Stimulated activated CD4-positive, alpha-beta T cell treated with anti-CD3 and anti-CD28 coated beads, Interleukin-1b, Interleukin-23, amount 100 ng/mL, for 4 hours (primary cell): ENCODE measurements at regions not wholly inside any gene's neighbourhood (a gene's known extent, or its start where the extent isn't known, plus 50 kb on each side); places are given as distances from the start of the nearest gene placed in this dataset.
"Not testable (repeated sequence)": the region's sequence is repeated elsewhere in the genome, so short reads cannot be mapped to it uniquely, and the experiment has no call there.

Experiments used
- DNase-seq, 2 donors: peaks; one replicate each; pipeline ENCODE4 v3.0.0-alpha.2; 2020; ENCODE audit warnings: low read depth in 2 of 2

DNA sequence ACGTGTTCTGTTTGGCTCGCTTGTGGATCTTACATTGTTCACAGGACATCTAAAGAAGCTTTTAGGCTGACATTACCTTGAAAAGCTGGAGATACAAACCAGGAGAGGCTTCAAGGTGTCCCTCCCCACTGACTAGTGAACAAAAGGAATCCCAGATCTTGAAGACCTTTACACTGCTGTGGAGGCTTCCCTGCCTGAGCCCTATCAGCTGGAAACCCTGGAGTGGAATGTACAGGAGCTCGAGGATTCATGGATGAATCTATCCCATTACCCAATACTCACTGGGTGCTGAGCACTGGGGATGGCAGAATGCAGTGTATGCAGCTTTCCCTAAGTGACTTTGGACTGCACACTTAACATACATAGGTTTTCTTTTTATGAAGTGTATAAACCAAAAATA, 82.3 kb upstream of the MFGE8 start:
- DNase-seq, result no peak

DNA sequence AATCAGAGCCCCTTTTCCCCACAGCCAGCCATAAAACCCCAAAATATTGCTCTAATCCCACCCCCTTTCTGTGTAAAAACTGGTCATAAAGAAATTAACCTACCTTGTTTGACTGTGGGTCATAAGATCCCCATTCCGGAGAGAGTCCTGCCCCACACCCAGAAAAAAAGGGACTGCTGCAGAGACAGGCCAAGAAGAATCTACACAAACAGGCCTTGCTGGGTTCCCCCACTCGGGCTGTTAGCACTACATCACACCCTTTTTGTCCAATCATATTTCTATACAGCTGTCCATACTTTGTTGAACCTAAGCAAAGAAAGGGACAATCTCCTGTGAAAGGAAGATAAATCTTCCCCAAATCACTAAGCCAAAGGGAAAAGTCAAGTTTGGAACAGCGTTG, 84.4 kb upstream of the MFGE8 start:
- DNase-seq, result no peak

DNA sequence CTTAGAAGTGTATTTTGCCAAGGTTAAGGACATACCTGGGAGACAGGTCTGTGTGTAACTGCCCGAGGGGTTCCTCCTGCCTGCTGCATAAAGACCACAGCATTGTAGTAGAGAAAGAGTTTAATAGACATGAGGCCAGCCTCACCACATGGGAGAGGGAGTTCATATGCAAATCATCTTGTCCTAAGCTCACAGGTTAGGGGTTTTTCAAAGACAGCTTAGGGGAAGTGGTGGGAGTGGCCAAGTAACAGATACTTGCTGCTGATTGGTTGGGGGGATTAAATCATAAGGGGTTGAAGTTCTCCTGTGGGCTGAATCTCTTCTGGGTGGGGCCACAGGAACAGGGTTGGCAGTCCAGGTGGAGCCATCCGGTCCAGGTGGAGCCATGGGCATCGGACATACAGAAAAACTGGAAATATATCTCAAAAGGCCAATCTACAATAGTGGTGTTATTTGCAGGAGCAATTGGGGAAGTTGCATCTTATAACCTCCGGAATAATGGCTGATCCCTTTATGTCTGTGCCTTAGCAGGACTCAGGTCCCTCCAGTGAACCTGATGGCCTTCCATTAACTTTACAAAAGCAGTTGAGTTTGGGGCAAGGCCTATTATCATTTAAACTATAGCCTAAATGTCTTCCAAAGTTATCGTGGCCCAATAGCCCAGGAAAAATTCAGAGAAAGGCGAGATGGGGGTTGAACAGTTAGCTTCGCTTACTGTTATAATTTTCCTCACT, 86.0 kb upstream of the MFGE8 start:
- DNase-seq, result no peak

DNA sequence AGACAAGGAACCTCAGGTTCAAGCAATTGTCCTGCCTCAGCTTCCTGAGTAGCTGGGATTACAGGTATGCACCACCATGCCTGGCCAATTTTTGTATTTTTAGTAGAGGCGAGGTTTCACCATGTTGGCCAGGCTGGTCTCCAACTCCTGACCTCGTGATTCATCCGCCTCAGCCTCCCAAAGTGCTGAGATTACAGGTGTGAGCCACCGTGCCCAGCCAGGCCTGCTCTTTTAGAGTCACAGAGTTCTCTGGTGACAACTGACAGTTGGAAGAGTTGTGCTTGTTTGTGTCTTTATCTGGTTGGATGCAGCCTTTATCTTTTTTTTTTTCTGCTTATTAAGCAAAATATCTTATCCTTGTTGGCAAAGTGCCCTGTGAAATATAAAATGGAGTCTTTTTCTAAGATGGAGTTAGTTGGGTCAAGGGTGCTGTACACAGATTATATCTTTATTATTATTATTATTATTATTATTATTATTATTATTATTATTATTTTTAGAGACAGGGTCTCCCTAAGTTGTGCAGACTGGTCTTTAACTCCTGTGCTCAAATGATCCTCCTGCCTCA, 86.5 kb upstream of the ABHD2 start:
- not testable (repeated sequence) for DNase-seq

DNA sequence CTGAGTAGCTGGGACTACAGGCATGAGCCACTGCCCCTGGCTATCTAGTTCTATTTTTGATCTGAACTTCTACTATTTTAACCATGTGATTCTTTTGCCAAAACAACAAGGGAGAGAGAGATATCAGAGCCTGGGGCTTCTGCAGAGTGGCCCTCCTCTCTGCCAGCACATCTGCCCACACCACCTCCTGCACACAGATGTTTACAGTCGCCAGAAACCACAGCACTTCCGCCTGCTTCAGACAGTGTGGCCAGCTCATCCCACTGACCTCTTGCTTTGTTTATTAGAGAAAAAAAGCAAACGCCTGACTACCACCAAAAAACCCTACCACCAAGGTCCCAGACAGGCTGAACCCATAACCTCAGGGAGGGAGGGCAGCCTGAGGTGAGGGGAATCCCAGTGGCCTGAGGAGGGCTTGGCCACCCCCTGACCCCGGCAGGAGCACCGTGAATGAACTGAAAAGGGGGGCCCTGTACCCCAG, 85.9 kb upstream of the ABHD2 start:
- DNase-seq, result no peak

DNA sequence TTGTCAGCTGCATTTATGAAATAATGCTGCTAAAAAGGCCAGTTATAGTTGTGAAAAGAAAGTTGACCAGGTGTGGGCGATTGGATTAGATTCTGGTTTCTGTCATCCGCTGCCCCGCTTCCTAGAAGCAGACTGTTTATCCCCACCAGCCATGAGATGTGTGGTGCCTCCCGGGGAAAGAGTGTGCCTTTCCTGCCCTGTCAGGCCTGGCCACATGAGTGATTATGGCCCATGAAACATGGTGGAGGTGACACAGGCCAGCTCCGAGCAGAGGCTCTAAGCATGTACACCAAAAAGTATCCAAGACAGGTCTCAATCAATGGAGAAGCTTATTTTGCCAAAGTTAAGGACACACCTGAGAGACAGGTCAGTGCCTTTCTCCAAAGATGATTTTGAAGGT, 85.4 kb upstream of the ABHD2 start:
- no peak for DNase-seq

DNA sequence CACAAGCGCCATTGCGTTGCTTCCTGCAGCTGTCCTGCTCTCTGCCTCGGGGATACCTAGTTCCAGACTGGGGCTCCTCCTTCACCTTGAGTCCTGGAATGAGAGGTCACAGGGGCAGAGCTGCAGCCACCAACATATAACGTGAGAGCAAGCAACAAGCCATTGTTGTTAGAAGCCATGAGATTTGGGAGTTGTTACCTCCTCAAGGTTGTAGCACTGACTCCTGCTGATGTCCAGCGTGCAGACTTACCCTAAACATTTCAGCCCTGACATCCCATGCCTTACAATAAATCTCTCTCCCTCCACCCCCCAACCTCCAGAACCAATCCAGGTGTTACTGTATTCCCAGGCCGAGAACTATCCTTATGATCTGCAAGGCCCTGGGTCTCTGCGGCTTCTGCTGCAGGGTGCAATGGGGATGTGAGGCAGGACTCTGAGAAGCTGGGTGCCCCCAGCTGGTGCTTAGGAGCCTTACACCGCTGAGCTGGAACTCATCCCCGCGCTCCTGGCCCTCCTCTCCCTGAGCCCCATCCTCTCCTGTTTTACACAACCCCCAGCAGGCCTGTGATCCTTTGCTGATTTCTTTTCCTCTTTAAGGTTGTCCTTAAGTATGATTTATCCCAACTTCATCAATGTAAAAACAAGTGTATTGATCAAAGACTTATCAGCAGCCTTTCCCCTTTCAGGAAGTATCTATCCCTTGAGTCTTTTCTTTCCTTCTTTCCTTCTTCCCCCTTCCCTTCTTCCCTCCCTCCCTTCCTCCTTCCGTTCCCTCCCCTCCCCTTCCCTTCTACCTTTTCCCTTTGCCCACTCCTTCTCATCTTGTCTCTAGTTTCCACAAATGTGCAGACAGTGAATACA, 84.2 kb upstream of the ABHD2 start:
- DNase-seq, result peak in 1 of 2 donors; percentile 3

DNA sequence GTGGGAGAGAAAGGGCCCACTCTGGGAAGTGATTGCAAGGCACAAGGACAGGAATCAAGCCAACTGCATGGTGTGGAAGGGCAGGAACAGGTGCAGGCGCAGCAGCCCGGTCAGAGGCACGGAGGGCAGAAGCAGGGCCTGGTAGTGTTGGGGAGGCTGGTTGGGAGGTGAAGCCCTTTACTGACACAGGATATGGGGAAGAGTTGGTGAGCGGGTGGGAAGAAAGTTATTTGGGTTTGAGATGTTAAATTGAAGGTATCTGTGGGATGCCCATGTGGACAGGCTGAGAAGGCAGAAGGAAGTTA, 83.6 kb upstream of the ABHD2 start:
- DNase-seq, result no peak

DNA sequence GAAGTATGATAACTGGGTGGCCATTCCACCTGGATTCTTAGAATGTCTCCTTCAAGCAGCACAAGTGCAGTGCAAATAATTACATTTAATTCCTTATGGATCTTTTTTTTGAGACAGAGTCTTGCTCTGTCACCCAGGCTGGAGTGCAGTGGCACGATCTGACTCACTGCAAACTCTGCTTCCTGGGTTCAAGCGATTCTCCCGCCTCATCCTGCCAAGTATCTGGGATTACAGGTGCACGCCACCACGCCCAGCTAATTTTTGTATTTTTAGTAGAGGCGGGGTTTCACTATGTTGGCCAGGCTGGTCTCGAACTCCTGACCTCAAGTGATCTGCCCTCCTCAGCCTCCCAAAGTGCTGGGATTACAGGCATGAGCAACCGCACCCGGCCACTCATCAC, 80.7 kb upstream of the ABHD2 start:
- DNase-seq, result not testable (repeated sequence)

DNA sequence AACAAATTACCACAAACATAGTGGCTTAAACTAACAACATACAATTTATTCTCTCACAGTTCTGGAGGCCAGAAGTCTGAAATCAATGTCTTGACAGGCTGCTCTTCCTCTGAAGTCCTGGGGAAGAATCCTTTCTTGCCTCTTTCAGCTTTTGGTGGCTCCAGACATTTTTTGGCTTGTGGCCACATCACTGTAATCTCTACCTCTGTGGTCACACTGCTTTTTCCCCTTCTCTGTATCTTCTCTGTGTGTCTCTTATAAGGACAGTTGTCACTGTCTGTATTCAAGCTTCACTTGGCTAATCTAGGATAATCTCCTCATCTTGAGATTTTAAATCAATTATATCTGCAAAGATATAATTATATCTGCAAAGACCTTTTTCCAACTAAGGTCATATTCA, 80.3 kb upstream of the ABHD2 start:
- no peak for DNase-seq

DNA sequence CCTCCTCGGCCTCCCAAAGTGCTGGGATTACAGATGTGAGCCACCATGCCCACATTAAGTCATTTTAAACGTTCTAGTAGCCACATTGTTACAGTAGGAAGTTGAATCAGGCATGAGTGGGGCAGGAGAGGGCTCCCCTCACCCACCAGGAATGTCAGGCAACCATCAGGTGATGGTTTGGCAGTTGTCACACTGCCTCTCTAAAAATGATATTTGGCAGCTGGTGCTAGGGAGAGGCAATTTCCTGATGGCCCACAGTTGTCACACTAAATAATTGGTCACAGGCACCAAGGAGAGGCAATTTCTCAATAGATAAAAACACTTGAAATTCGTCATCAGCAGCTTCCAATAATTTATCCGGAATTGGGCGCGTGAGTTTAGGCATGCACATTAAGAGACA, 79.2 kb upstream of the ABHD2 start:
- DNase-seq, result no peak

DNA sequence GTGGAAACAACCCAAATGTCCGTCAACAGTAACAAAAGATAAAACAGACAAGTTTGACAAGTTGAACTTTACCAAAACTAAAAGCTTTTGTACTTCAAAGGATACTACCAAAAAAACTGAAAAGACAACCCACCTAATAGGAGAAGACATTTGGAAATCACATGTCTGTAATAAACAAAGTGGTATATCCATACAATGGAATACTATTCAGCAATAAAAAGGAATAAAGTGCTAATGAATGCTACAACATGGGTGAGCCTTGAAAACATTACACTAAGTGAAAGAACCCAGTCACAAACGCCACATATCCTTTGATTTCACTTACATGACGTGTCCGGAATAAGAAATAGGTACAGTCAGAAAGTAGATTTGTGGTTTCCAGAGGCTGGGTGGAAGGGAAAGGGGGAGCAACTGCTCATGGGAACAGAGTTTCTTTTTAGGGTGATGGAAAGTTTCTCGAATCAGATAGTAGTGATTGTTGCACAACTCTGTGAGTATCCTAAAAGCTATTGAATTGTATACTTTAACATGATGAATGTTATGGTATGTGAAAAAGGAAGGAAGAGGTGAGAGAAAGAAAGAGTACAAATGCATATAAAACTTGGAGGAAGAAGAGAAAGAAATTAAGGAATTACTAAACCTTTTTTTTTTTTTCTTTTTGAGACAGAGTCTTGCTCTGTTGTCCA, 72.7 kb upstream of the ABHD2 start:
- DNase-seq, result no peak

DNA sequence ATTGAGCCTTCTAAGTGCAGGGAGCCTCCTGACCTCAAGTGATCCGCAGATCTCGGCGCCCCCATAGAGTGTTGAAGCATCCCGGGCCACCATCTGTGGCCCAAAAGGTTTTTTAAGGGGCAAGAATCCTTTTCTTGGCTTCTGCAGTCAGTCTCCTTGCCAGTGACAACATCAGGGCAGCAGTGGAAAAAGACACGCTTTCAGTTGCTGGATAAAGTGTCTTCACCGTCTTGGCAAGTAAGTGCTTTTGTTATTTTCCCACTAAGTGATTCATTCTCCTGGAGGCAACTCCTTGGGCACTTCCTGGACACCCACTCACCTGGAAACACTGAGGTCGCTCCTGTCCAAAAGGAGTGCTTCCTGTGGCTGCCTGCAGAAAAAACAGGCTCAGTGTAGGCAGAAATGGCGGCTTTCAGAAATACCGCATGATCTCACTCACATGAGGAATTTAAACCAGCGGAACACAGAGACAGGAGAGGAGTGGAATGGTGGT, 71.7 kb upstream of the ABHD2 start:
- DNase-seq, result no peak

DNA sequence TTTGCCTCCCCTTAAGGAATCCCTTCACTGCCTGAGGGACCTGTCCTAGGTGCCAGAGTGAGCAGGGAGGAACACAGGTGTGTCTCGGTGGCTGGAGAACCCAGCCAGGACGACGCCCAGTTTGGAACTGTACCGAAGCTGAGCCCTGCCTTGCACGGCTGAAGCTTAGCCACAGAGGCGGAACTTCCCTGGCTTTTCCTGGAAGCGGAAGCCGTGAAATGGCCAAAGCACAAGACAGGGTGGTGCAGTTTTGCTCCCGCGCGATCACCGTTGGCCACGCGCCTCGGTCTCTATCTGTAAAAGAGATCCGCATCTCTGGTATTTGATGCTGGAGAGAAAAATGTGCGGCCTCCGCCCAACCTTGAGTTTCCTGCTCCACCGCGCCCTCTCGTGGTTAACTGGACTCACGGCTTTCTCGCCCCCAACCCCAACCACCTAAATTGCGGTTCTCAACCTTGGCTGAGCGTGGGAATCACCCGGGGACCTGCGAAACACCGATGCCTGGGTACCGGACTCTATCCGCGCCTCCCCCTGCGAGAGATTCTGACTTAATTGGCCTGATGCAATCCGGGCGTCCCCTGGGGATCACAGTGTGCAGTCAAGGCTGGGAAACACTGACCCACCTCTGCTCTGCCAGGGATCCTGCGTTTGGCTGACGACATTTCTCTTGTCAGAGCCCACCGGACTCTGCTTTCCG, 70.7 kb upstream of the ABHD2 start:
- peak; percentile 81 to 87 for DNase-seq

DNA sequence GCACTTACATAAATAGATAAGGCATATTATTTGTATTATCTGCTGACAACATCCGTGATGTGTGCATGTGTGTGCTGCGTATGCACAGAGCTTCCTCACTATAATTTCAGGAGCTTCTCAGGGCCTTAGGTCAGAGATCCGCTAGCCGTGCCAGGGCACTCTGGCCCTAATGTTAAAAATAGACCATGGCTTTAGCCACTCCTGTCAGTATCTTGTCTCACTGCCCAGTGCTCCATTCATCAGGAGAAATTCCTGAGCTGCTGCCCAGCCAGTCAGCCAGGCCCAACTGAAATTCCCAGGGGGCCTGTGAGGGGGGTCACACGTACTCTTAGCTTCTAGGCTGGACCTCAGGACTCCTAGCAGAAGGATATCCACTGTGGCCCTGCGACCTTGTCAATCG, 70.0 kb upstream of the ABHD2 start:
- no peak for DNase-seq

DNA sequence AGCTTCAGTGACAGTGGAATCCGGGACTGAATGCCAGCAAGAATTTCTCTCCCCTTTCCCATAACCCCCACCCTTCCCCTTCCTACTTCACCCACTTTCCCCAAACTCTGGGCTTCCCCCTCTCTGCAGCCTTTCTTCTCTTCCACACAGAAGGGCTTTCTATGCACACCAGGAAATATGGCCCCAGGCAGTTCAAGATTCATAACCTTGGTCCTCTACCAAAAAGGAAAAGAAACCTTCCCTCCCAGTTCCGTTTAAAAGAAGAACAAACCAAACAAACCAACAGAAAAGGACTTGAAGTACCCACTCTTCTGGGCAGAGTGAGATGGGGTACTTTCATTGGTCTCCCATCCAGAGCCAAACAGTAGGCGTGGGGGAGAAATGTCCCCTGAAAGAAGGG, 68.8 kb upstream of the ABHD2 start:
- no peak for DNase-seq

DNA sequence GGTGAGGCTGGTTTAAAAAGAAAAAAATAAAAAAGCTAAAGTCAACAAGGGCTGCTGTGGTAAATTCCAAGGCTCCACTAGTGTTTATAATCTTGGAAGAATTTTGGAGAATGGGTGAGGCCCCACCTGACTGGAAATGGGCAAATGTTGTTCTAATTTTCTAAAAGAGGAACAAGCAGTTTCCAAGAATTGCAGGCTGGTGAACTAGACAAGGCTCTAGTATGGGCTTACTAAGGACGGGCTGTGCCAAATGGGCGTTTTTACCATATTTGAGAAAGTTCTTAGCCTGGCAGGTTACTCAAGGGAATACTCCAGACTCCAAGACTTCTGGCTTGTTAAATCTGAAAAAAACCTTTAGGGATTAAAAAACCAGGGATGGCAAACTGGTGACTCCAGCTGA, 67.0 kb upstream of the ABHD2 start:
- no peak for DNase-seq

DNA sequence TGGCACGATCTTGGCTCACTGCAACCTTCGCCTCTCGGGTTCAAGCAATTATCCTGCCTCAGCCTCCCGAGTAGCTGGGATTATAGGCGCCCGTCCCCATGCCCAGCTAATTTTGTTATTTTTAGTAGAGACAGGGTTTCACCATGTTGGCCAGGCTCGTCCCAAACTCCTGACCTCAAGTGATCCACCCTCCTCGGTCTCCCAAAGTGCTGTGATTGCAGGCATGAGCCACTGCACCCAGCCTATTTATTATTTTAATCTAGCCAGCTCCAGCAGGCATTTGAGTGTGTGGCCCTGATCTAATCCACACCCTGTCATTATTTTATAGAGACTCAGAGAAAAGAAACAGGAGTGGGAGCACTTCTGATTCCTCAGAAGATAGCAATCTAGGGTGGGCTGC, 66.4 kb upstream of the ABHD2 start:
- not testable (repeated sequence) for DNase-seq

DNA sequence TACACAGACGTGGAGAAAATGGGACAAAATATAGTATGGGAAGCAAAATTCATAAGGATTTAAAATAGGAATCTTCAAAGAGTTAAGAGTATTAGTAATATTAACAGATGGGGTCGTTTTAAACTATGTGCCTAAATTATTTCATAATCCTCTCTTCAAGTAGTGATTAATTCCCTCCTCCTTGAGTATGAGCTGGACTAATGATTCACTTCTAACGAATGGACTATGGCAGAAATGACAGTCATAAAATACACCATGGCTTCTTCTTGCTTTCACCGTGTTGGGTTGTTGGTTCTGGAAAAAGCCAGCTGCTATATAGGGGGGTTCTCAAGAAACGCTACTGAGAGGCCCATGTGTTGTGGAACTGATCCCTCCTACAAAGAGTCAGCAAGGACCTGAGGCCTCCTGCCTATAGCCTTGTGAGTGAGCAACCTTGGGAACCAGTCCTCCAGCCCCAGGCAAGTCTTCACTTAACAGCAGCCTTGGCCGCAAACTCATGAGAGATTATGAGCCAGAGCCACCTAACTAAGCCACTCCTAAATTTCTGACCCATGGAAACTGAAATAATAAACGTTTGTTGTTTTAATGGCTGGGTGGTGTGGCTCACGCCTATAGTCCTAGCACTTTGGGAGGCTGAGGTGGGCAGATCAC, 64.8 kb upstream of the ABHD2 start:
- no peak for DNase-seq

DNA sequence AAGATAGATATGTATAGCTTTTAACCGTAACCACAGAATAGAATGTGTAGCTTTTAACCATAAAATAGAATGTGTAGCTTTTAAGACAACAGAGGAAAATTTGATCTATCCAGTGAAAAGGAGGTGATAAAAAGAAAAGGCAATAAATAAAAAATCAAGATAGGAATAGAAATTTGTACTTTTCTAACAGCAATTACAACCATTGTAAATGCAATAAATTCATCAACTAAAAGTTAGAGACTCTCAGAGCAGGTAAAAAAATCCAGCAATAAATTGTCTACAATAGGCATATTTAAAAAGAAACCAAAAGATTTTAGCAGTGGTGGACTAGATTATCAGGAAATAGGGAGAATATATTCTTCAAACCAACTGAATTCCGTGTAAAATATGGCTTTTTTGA, 63.8 kb upstream of the ABHD2 start:
- DNase-seq, result no peak

DNA sequence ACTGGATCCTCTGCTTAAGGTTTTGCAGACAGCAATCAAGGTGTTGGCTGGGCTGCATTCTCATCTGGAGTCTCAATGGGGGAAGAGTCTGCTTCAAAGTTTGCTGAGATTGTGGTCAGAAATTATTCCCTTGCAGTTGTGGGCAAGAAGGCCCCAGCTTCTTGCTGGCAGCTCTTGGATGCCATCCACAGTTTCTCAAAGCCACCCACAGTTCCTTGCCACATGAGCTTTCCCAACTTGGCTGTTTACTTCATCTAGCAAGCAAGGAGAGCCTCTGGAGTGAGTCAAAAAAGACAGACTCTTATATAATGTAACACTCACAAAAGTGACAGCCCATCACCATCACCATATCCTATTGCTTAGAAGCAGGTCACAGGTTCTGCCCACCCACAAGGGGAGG, 62.1 kb upstream of the ABHD2 start:
- no peak for DNase-seq
